Liver (tissue), 3 donors: ENCODE measurements at regions not wholly inside any gene's neighbourhood (a gene's known extent, or its start where the extent isn't known, plus 50 kb on each side); places are given as distances from the start of the nearest gene placed in this dataset.

Source experiments
- CTCF ChIP-seq: fragments of 150-350 bp; IDR thresholded peaks from 2 replicates; pipeline ENCODE4 v1.5.1; 2017; ENCODE audit warnings: improper control_type of control experiment, low read depth, low read length; ENCODE audit not compliant: missing input control
- EGR1 ChIP-seq, 2 donors: IDR thresholded peaks; 2 replicates each; pipeline ENCODE4 v1.6.1; 2016 to 2018; ENCODE audit warnings: antibody characterized with exemption in 2 of 2, low read depth in 2 of 2
- FOXA1 ChIP-seq: IDR thresholded peaks from 2 replicates; pipeline ENCODE4 v1.6.1; 2016; ENCODE audit warnings: antibody characterized with exemption
- JUND ChIP-seq, 2 donors: IDR thresholded peaks; 2 replicates each; pipeline ENCODE4 v1.6.1; 2016; ENCODE audit warnings: antibody characterized with exemption in 2 of 2
- MAX ChIP-seq: IDR thresholded peaks from 2 replicates; pipeline ENCODE4 v1.6.1; 2016; ENCODE audit warnings: antibody characterized with exemption
- RAD21 ChIP-seq, 2 donors: IDR thresholded peaks; 2 replicates each; pipeline ENCODE4 v1.6.1; 2016; ENCODE audit warnings: antibody characterized with exemption in 2 of 2, mild to moderate bottlenecking in 2 of 2
- REST ChIP-seq: IDR thresholded peaks from 2 replicates; pipeline ENCODE4 v1.6.1; 2016; ENCODE audit warnings: antibody characterized with exemption, mild to moderate bottlenecking
- RXRA ChIP-seq, 2 donors: IDR thresholded peaks; 2 replicates each; pipeline ENCODE4 v1.6.1; 2017 to 2018; ENCODE audit warnings: antibody characterized with exemption in 2 of 2, mild to moderate bottlenecking in 1 of 2
- SP1 ChIP-seq: IDR thresholded peaks from 2 replicates; pipeline ENCODE4 v1.6.1; 2018; ENCODE audit warnings: antibody characterized with exemption, mild to moderate bottlenecking
- TAF1 ChIP-seq: conservative IDR thresholded peaks from 2 replicates; pipeline ENCODE4 v1.6.1; 2016; ENCODE audit warnings: antibody characterized with exemption, mild to moderate bottlenecking
- YY1 ChIP-seq: IDR thresholded peaks from 2 replicates; pipeline ENCODE4 v1.6.1; 2016; ENCODE audit warnings: antibody characterized with exemption, mild to moderate bottlenecking
- donor health status: healthy.
- donor health status: healthy.

GRCh38 chr4:156347412-156348075, 393.9 kb upstream of the CTSO start:
- TF ChIP-seq TAF1 = no peak
- no peak for TF ChIP-seq REST
- TF ChIP-seq EGR1 (IDR thresholded peaks at IDR 0.05; ENCODE audit: low read depth in 2 of 2) = no peak
- TF ChIP-seq FOXA1 = no peak
- TF ChIP-seq CTCF = no peak
- TF ChIP-seq YY1 = no peak
- TF ChIP-seq RAD21 (IDR thresholded peaks at IDR 0.05) = no peak
- TF ChIP-seq RXRA (IDR thresholded peaks at IDR 0.05) = no peak
- no peak for TF ChIP-seq MAX
- TF ChIP-seq JUND (IDR thresholded peaks at IDR 0.05) = no peak
- TF ChIP-seq SP1 = no peak
